NB4 (cell line): ENCODE measurements at regions not wholly inside any gene's neighbourhood (a gene's known extent, or its start where the extent isn't known, plus 50 kb on each side); places are given as distances from the start of the nearest gene placed in this dataset.

Experiments used
- MYC ChIP-seq: IDR thresholded peaks from 2 replicates; pipeline ENCODE4 v1.6.1; 2011; ENCODE audit warnings: low read depth, low read length
- POLR2A ChIP-seq: IDR thresholded peaks from 2 replicates; pipeline ENCODE4 v1.6.1; 2011; ENCODE audit warnings: mild to moderate bottlenecking; ENCODE audit not compliant: insufficient read length; ENCODE audit errors: extremely low read depth
- TF ChIP-seq, protein P1 (sequence below): IDR thresholded peaks from one replicate; pipeline ENCODE4 v1.5.1; 2012; ENCODE audit warnings: low read depth, low read length
- TF ChIP-seq, protein P2 (sequence below): IDR thresholded peaks from 2 replicates; pipeline ENCODE4 v1.6.1; 2011; ENCODE audit warnings: low read depth, low read length

DNA sequence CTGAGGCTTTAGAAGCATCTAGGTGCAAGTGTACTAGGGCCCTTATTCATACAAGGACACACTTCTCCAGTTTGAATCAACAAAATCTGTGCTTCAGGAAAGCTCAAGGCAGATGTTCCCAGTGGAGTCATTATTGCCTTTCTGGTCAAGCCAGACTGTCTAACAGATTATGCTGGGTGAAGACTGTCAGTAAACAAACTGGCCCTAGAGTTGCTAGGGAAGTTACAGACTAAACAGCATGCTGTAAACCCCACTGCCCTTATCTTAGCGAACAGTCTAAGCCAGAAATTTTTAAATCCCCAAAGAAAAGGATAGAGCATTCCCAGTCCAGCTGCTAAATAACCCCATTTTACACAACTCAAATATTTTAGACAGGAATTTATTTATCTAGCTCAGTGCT, 1701.3 kb upstream of the PRR20A start:
- TF ChIP-seq, protein P1, sequence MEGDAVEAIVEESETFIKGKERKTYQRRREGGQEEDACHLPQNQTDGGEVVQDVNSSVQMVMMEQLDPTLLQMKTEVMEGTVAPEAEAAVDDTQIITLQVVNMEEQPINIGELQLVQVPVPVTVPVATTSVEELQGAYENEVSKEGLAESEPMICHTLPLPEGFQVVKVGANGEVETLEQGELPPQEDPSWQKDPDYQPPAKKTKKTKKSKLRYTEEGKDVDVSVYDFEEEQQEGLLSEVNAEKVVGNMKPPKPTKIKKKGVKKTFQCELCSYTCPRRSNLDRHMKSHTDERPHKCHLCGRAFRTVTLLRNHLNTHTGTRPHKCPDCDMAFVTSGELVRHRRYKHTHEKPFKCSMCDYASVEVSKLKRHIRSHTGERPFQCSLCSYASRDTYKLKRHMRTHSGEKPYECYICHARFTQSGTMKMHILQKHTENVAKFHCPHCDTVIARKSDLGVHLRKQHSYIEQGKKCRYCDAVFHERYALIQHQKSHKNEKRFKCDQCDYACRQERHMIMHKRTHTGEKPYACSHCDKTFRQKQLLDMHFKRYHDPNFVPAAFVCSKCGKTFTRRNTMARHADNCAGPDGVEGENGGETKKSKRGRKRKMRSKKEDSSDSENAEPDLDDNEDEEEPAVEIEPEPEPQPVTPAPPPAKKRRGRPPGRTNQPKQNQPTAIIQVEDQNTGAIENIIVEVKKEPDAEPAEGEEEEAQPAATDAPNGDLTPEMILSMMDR: no peak
- no peak for TF ChIP-seq POLR2A
- TF ChIP-seq, protein P2, sequence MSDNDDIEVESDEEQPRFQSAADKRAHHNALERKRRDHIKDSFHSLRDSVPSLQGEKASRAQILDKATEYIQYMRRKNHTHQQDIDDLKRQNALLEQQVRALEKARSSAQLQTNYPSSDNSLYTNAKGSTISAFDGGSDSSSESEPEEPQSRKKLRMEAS: no peak
- TF ChIP-seq MYC: no peak
